Caco-2 (cell line): ENCODE measurements at regions not wholly inside any gene's neighbourhood (a gene's known extent, or its start where the extent isn't known, plus 50 kb on each side); places are given as distances from the start of the nearest gene placed in this dataset.

Experiments
- BruUV-seq: library from RNA; stranded (reverse); fragments of 400-500 nt; replicated peaks from 2 replicates; lab custom pipeline; 2021; lab: Mats Ljungman, UMichigan
- CTCF ChIA-PET: fragments of 300-600 bp; sonication (Branson Sonifier 250); formaldehyde crosslinking; loops from one replicate; lab custom pipeline; 2022; ENCODE audit warnings: antibody characterized with exemption; lab: Charles Lee
- POLR2A ChIA-PET: fragments of 300-600 bp; sonication (Branson Sonifier 250); formaldehyde crosslinking; loops from one replicate; lab custom pipeline; 2022; ENCODE audit warnings: antibody characterized with exemption; lab: Charles Lee
- DNase-seq, 2 experiments: peaks; one replicate each; pipeline versions ENCODE4 v3.0.0 to v3.0.0-alpha.2; 2020 to 2022
- H3K27me3 ChIP-seq: replicated peaks from 2 replicates; pipeline ENCODE4 v1.6.0; 2011; ENCODE audit warnings: low read length; ENCODE audit not compliant: control insufficient read depth, insufficient read depth
- H3K36me3 ChIP-seq: 2 replicates; pipeline ENCODE4 v1.5.1; 2011; ENCODE audit warnings: low read length; ENCODE audit not compliant: control insufficient read depth, insufficient read depth
- H3K4me1 ChIP-seq: fragments of 250-450 bp; sonication (Bioruptor Pico); 2 replicates; pipeline ENCODE4 v1.5.1; 2020; ENCODE audit warnings: mild to moderate bottlenecking
- H3K4me3 ChIP-seq: 2 replicates; pipeline ENCODE4 v1.5.1; 2011; ENCODE audit warnings: low read depth, mild to moderate bottlenecking, control low read depth, low read length
- H3K9me3 ChIP-seq: fragments of 250-450 bp; sonication (Bioruptor Pico); 2 replicates; pipeline ENCODE4 v1.5.1; 2020; ENCODE audit warnings: mild to moderate bottlenecking, moderate library complexity
- H3K27ac Mint-ChIP-seq: one replicate; pipeline ENCODE4 v1.8.0; 2022; ENCODE audit warnings: mixed read lengths; ENCODE audit not compliant: unreplicated experiment
- H3K27me3 Mint-ChIP-seq: one replicate; pipeline ENCODE4 v1.8.0; 2022; ENCODE audit warnings: mixed read lengths; ENCODE audit not compliant: insufficient read depth, unreplicated experiment
- H3K36me3 Mint-ChIP-seq: one replicate; pipeline ENCODE4 v1.8.0; 2022; ENCODE audit warnings: mild to moderate bottlenecking, mixed read lengths; ENCODE audit not compliant: insufficient read depth, unreplicated experiment
- H3K4me1 Mint-ChIP-seq: one replicate; pipeline ENCODE4 v1.8.0; 2022; ENCODE audit warnings: low read depth, mixed read lengths; ENCODE audit not compliant: unreplicated experiment
- H3K4me3 Mint-ChIP-seq: one replicate; pipeline ENCODE4 v1.8.0; 2022; ENCODE audit warnings: mild to moderate bottlenecking, moderate library complexity, mixed read lengths; ENCODE audit not compliant: unreplicated experiment
- H3K9me3 Mint-ChIP-seq: one replicate; pipeline ENCODE4 v1.8.0; 2022; ENCODE audit warnings: mixed read lengths; ENCODE audit not compliant: unreplicated experiment
- CTCF ChIP-seq, 2 experiments: fragments of 200-600 bp in 1 of 2; IDR thresholded peaks; 1 replicate in 1 of 2; 2 replicates in 1 of 2; pipeline versions ENCODE4 v1.5.1 to v1.8.0; 2011 to 2022; ENCODE audit warnings: antibody characterized with exemption in 1 of 2, control low read depth in 1 of 2, inconsistent platforms in 1 of 2, low read depth in 1 of 2, low read length in 1 of 2, mild to moderate bottlenecking in 1 of 2, moderate library complexity in 1 of 2; ENCODE audit not compliant: insufficient read depth in 1 of 2, severe bottlenecking in 1 of 2, unreplicated experiment in 1 of 2
- intact Hi-C: fragments of 100-400 bp; cut with micrococcal nuclease; formaldehyde crosslinking; loops from one replicate; pipeline ENCODE4 v1.10.0; 2022; ENCODE audit not compliant: unreplicated experiment

GRCh38 chr9:82895822-82896110 is 167.2 kb downstream of the RASEF start:
- Histone ChIP-seq H3K4me3 (no peak overlapping the region), H3K36me3 (no peaks in the 10 kb centered on the region), H3K4me1 (no peaks in the 10 kb centered on the region), H3K9me3 (no peaks in the 10 kb centered on the region), H3K27me3 (no peaks in the 10 kb centered on the region)
- intact Hi-C loops = no loop called here
- no peak overlapping the region for H3K27ac Mint-ChIP-seq
- H3K36me3 Mint-ChIP-seq = no peaks in the 10 kb centered on the region
- ChIA-PET CTCF (no interaction called here), POLR2A (no interaction called here)
- TF ChIP-seq CTCF (IDR thresholded peaks at IDR 0.05; ENCODE audit: insufficient read depth in 1 of 2, low read depth in 1 of 2, low read length in 1 of 2, severe bottlenecking in 1 of 2, unreplicated experiment in 1 of 2) = no peak
- H3K4me1 Mint-ChIP-seq = no peaks in the 10 kb centered on the region
- H3K9me3 Mint-ChIP-seq = peaks cover 12% of the 10 kb centered on the region
- DNase-seq = no peak
- no peaks in the 10 kb centered on the region for H3K27me3 Mint-ChIP-seq
- H3K4me3 Mint-ChIP-seq = no peak overlapping the region
- BruUV-seq = no TSS peak

- BruUV-seq = no TSS peak
- Mint-ChIP-seq H3K4me1 (no peaks in the 10 kb centered on the region), H3K36me3 (peaks cover 5% of the 10 kb centered on the region), H3K4me3 (no peak overlapping the region), H3K9me3 (no peaks in the 10 kb centered on the region), H3K27ac (no peak overlapping the region), H3K27me3 (peaks cover 3% of the 10 kb centered on the region)
- no peak for TF ChIP-seq CTCF (IDR thresholded peaks at IDR 0.05; ENCODE audit: insufficient read depth in 1 of 2, low read depth in 1 of 2, low read length in 1 of 2, severe bottlenecking in 1 of 2, unreplicated experiment in 1 of 2)
- no peak for DNase-seq
- Histone ChIP-seq H3K27me3 (no peaks in the 10 kb centered on the region), H3K4me3 (no peak overlapping the region), H3K9me3 (no peaks in the 10 kb centered on the region), H3K4me1 (no peaks in the 10 kb centered on the region), H3K36me3 (no peaks in the 10 kb centered on the region)
- ChIA-PET POLR2A (no interaction called here), CTCF (no interaction called here)
- intact Hi-C loops = no loop called here
These were observed 159.4 kb downstream of the RASEF start for GRCh38 chr9:82903503-82903902.

GRCh38 chr9:82911996-82912395 is 150.9 kb downstream of the RASEF start:
- DNase-seq = no peak
- Histone ChIP-seq H3K4me3 (no peak overlapping the region), H3K4me1 (no peaks in the 10 kb centered on the region), H3K27me3 (no peaks in the 10 kb centered on the region), H3K9me3 (no peaks in the 10 kb centered on the region), H3K36me3 (no peaks in the 10 kb centered on the region)
- ChIA-PET POLR2A (no interaction called here), CTCF (interaction anchor here (0.6 kb wide), 1 partner anchor 684 kb away, joined by 3 read pairs; no protein-coding TSS in a partner anchor)
- no TSS peak for BruUV-seq
- Mint-ChIP-seq H3K9me3 (peaks cover 6% of the 10 kb centered on the region), H3K4me1 (no peaks in the 10 kb centered on the region), H3K36me3 (no peaks in the 10 kb centered on the region), H3K27me3 (no peaks in the 10 kb centered on the region), H3K27ac (no peak overlapping the region), H3K4me3 (no peak overlapping the region)
- TF ChIP-seq CTCF (IDR thresholded peaks at IDR 0.05; ENCODE audit: insufficient read depth in 1 of 2, low read depth in 1 of 2, low read length in 1 of 2, severe bottlenecking in 1 of 2, unreplicated experiment in 1 of 2) = no peak
- intact Hi-C loops = no loop called here
